ENCODE measurements at regions not wholly inside any gene's neighbourhood (a gene's known extent, or its start where the extent isn't known, plus 50 kb on each side); places are given as distances from the start of the nearest gene placed in this dataset.

DNA sequence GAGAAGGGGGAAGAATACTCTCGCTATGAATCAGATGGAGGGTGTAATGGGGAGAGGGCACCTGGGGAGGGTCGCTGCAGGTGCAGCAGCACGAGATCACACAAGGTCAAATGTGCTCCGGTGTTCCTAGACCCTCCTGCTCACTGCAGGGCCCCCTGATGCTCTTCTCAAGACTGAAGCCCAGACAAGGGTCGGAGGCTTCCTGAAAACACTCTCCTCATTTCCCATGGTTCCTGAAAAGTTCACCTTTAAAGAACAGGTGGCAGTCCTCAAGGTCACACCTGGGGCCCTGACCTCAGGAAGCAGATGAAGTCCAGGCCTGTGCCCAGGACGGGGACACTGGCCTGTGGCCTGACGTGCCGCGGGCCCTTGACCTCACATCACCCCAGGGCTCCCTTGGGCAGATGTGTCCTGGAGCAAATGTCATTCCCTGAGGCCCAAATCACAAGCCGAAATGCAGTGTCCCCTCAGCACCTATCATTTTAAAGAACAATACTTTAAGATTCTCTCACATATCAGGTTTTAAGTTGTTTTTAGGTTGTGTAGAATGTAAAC, 289.8 kb downstream of the GLRX3 start:
- DNase-seq (ENCODE audit: insufficient read length, low spot score) (no peak), FAIRE-seq (no peak)
- TF ChIP-seq POLR2AphosphoS5 (IDR thresholded peaks at IDR 0.05; ENCODE audit: low read depth, low read length), result no peak
- no peak for TF ChIP-seq PAX5 (IDR thresholded peaks at IDR 0.05; ENCODE audit: insufficient read depth, low read length, severe bottlenecking)
- no peak for TF ChIP-seq POLR2A (IDR thresholded peaks at IDR 0.05; ENCODE audit: low read depth, low read length)
- TF ChIP-seq SPI1 (IDR thresholded peaks at IDR 0.05; ENCODE audit: low read depth, low read length), result no peak
- no peak for TF ChIP-seq POU2F2 (IDR thresholded peaks at IDR 0.05; ENCODE audit: low read depth, low read length)
- no peak for TF ChIP-seq TAF1 (IDR thresholded peaks at IDR 0.05; ENCODE audit: low read depth, low read length)

- FAIRE-seq, result no peak
- TF ChIP-seq SPI1 (IDR thresholded peaks at IDR 0.05; ENCODE audit: low read depth, low read length), result no peak
- no peak for TF ChIP-seq PAX5 (IDR thresholded peaks at IDR 0.05; ENCODE audit: insufficient read depth, low read length, severe bottlenecking)
- no peak for TF ChIP-seq TAF1 (IDR thresholded peaks at IDR 0.05; ENCODE audit: low read depth, low read length)
- no peak for TF ChIP-seq POLR2A (IDR thresholded peaks at IDR 0.05; ENCODE audit: low read depth, low read length)
- TF ChIP-seq POU2F2 (IDR thresholded peaks at IDR 0.05; ENCODE audit: low read depth, low read length), result no peak
- no peak for TF ChIP-seq POLR2AphosphoS5 (IDR thresholded peaks at IDR 0.05; ENCODE audit: low read depth, low read length)
- no peak for DNase-seq (ENCODE audit: insufficient read length, low spot score)
Measured at GRCh38 chr10:130427216-130427722, 291.1 kb downstream of the GLRX3 start.

GRCh38 chr10:130428936-130429335, 292.7 kb downstream of the GLRX3 start:
- FAIRE-seq, result no peak
- TF ChIP-seq POLR2A (IDR thresholded peaks at IDR 0.05; ENCODE audit: low read depth, low read length), result no peak
- no peak for TF ChIP-seq PAX5 (IDR thresholded peaks at IDR 0.05; ENCODE audit: insufficient read depth, low read length, severe bottlenecking)
- no peak for TF ChIP-seq POLR2AphosphoS5 (IDR thresholded peaks at IDR 0.05; ENCODE audit: low read depth, low read length)
- no peak for TF ChIP-seq SPI1 (IDR thresholded peaks at IDR 0.05; ENCODE audit: low read depth, low read length)
- no peak for TF ChIP-seq TAF1 (IDR thresholded peaks at IDR 0.05; ENCODE audit: low read depth, low read length)
- TF ChIP-seq POU2F2 (IDR thresholded peaks at IDR 0.05; ENCODE audit: low read depth, low read length), result no peak
- DNase-seq (ENCODE audit: insufficient read length, low spot score), result no peak

DNA sequence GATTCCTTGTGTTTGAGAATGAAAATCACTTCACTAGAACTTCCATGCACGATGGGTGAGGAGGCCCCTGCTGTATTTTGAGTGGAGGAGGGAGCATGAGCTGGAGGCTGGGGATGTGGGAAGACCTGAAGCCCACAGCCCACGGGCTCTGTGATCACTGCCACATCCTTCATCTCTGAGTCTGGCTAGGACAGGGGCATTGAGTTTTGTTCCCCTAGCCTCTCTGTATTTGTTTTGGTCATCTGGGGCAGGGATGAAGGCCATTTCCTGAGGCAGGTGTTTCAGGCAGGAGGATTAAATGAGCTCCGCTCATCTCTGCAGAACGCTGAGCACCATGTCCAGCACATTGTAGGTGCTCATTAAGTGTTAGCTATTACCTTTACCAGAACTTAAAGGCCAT, 293.6 kb downstream of the GLRX3 start:
- no peak for FAIRE-seq
- no peak for DNase-seq (ENCODE audit: insufficient read length, low spot score)
- TF ChIP-seq TAF1 (IDR thresholded peaks at IDR 0.05; ENCODE audit: low read depth, low read length) (no peak), POU2F2 (IDR thresholded peaks at IDR 0.05; ENCODE audit: low read depth, low read length) (no peak), SPI1 (IDR thresholded peaks at IDR 0.05; ENCODE audit: low read depth, low read length) (no peak), PAX5 (IDR thresholded peaks at IDR 0.05; ENCODE audit: insufficient read depth, low read length, severe bottlenecking) (no peak), POLR2AphosphoS5 (IDR thresholded peaks at IDR 0.05; ENCODE audit: low read depth, low read length) (no peak), POLR2A (IDR thresholded peaks at IDR 0.05; ENCODE audit: low read depth, low read length) (no peak)

DNA sequence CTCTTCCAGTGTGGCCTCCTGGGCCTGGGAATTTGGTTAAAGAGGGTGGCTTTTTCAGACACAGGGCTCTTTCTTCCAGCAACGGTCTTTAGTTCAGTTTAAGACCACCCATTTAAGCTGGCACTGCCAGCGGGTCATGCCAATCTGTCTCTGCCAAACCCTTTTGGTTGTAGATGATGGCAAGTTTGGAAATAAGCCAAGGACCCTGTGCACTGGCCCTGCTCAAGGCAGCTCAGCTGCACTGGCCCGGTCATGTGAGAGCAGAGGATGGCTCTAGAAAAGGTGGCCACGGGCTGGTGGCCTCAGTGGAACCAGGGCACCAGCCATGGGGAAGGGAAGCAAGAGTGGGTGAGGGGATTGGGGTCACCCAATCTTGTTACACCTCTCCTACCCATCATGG, 294.1 kb downstream of the GLRX3 start:
- no peak for DNase-seq (ENCODE audit: insufficient read length, low spot score)
- FAIRE-seq, result no peak
- TF ChIP-seq POLR2AphosphoS5 (IDR thresholded peaks at IDR 0.05; ENCODE audit: low read depth, low read length), result no peak
- TF ChIP-seq SPI1 (IDR thresholded peaks at IDR 0.05; ENCODE audit: low read depth, low read length), result no peak
- TF ChIP-seq TAF1 (IDR thresholded peaks at IDR 0.05; ENCODE audit: low read depth, low read length), result no peak
- TF ChIP-seq POLR2A (IDR thresholded peaks at IDR 0.05; ENCODE audit: low read depth, low read length), result no peak
- TF ChIP-seq PAX5 (IDR thresholded peaks at IDR 0.05; ENCODE audit: insufficient read depth, low read length, severe bottlenecking), result no peak
- no peak for TF ChIP-seq POU2F2 (IDR thresholded peaks at IDR 0.05; ENCODE audit: low read depth, low read length)

DNA sequence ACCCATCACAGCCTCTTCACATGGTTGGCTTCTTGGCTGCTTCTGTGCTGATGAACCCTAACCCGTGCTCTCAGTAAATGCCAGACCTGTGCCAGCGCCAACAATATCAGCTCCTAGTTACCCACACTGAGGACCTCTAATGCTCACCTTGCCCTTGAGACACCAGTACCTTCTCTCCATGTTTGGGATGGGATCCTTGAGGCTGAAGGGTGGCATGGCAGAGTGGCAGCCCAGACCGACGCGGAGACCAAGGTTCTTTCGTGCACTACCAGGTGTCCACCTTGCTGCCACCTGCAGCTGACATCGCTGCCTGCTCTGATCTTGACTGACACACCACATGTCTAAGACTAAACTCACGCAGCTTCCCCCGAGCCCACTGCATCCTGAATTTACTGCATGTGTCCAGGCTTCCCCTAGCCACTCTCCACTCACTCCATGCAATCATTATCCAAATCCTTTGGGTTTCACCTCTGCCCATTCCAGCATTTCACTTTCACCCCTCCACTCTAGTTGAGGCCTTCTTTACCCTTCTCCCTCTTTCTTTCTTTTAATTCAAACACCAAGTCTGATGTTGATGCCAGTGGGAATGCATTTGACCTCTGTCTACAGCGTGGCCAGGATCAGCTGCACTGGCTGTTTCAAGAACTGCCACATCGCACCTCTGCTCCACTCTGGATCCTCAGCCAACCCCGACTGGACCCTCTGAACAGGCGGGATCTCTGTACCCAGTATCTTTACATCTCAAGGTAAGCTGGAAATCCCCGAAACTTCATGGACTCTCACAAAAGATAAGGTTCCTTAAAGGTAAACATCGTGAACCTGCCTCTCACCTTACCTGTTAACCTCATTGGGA, 294.9 kb downstream of the GLRX3 start:
- DNase-seq (ENCODE audit: insufficient read length, low spot score), result no peak
- TF ChIP-seq TAF1 (IDR thresholded peaks at IDR 0.05; ENCODE audit: low read depth, low read length) (no peak), POLR2AphosphoS5 (IDR thresholded peaks at IDR 0.05; ENCODE audit: low read depth, low read length) (no peak), POU2F2 (IDR thresholded peaks at IDR 0.05; ENCODE audit: low read depth, low read length) (no peak), SPI1 (IDR thresholded peaks at IDR 0.05; ENCODE audit: low read depth, low read length) (no peak), POLR2A (IDR thresholded peaks at IDR 0.05; ENCODE audit: low read depth, low read length) (no peak), PAX5 (IDR thresholded peaks at IDR 0.05; ENCODE audit: insufficient read depth, low read length, severe bottlenecking) (no peak)

DNA sequence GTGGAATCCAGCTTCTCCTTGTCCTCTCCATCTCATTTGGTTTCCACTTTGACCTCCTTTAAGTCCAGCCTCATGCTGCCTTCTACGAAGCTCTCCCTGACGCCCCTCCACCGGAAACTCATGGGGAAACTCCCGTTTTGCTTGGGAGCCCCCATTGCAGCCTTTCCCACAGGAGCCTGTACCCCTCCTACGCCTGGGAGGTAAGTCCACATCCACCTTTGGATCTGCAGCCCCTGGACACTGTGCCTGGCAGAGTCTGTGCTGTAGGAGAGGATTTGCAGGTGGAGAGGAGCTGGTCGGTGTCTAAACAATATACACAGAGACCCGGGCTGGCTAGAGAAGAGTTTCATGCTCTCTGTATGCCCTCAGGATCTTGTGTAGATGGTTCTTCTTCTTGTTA, 296.1 kb downstream of the GLRX3 start:
- FAIRE-seq, result no peak
- no peak for TF ChIP-seq POU2F2 (IDR thresholded peaks at IDR 0.05; ENCODE audit: low read depth, low read length)
- no peak for TF ChIP-seq PAX5 (IDR thresholded peaks at IDR 0.05; ENCODE audit: insufficient read depth, low read length, severe bottlenecking)
- no peak for TF ChIP-seq SPI1 (IDR thresholded peaks at IDR 0.05; ENCODE audit: low read depth, low read length)
- TF ChIP-seq POLR2AphosphoS5 (IDR thresholded peaks at IDR 0.05; ENCODE audit: low read depth, low read length), result no peak
- no peak for TF ChIP-seq POLR2A (IDR thresholded peaks at IDR 0.05; ENCODE audit: low read depth, low read length)
- no peak for TF ChIP-seq TAF1 (IDR thresholded peaks at IDR 0.05; ENCODE audit: low read depth, low read length)
- no peak for DNase-seq (ENCODE audit: insufficient read length, low spot score)

More for the DNA sequence above, 294.9 kb downstream of the GLRX3 start:
- no peak for FAIRE-seq

DNA sequence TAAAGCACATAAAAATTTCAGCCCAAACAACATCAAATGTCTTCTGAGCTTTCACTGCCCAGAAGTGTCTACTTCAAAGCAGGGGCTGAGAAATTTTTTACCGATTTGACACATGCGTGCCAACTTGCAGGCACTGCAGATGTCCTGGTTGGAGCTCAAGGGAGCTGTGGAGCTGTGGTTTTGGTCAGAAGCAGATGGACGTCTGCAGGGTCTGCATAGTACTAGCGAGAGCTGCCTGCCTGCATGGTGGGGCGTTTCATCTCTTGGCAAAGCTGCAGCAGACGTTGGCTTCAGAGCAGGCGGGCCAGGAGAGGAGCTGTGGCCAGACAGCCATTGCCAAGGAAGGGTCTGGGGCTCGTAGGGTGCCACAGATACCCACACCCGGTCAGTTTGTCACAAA, 296.7 kb downstream of the GLRX3 start:
- no peak for FAIRE-seq

More for the DNA sequence above, 296.7 kb downstream of the GLRX3 start:
- TF ChIP-seq POLR2AphosphoS5 (IDR thresholded peaks at IDR 0.05; ENCODE audit: low read depth, low read length) (no peak), SPI1 (IDR thresholded peaks at IDR 0.05; ENCODE audit: low read depth, low read length) (no peak), PAX5 (IDR thresholded peaks at IDR 0.05; ENCODE audit: insufficient read depth, low read length, severe bottlenecking) (no peak), TAF1 (IDR thresholded peaks at IDR 0.05; ENCODE audit: low read depth, low read length) (no peak), POLR2A (IDR thresholded peaks at IDR 0.05; ENCODE audit: low read depth, low read length) (no peak), POU2F2 (IDR thresholded peaks at IDR 0.05; ENCODE audit: low read depth, low read length) (no peak)
- DNase-seq (ENCODE audit: insufficient read length, low spot score), result no peak
